Left lung (tissue), 4 donors: ENCODE measurements at regions not wholly inside any gene's neighbourhood (a gene's known extent, or its start where the extent isn't known, plus 50 kb on each side); places are given as distances from the start of the nearest gene placed in this dataset.
A peak's percentile ranks its signal among the peaks of the same experiment; 100 is the strongest.

Experiments
- ATAC-seq: fragments of 200-7000 bp; cut with Tn5 transposase; one replicate; pipeline ENCODE4 v1.9.1; 2020; ENCODE audit warnings: moderate library complexity
- DNase-seq, 4 donors: peaks; one replicate each; pipeline ENCODE4 v3.0.0-alpha.2; 2013 to 2020
- H3K27ac ChIP-seq, 2 donors: fragments of 200-600 bp; sonication (generic) in 1 of 2; one replicate each; pipeline versions ENCODE4 v1.5.0 to v1.8.0; 2020 to 2021
- H3K27me3 ChIP-seq, 2 donors: fragments of 200-600 bp; sonication (generic) in 1 of 2; one replicate each; pipeline versions ENCODE4 v1.5.0 to v1.8.0; 2020 to 2021
- H3K36me3 ChIP-seq, 2 donors: fragments of 200-600 bp; sonication (generic) in 1 of 2; one replicate each; pipeline versions ENCODE4 v1.5.0 to v1.8.0; 2020 to 2021
- H3K4me1 ChIP-seq, 2 donors: fragments of 200-600 bp; one replicate each; pipeline ENCODE4 v1.8.0; 2021
- H3K4me3 ChIP-seq, 2 donors: fragments of 200-600 bp; sonication (generic) in 1 of 2; one replicate each; pipeline versions ENCODE4 v1.5.0 to v1.8.0; 2020 to 2021; ENCODE audit warnings: mild to moderate bottlenecking in 1 of 2
- H3K9me3 ChIP-seq, 2 donors: fragments of 200-600 bp; sonication (generic) in 1 of 2; one replicate each; pipeline versions ENCODE4 v1.5.0 to v1.8.0; 2020 to 2021
- CTCF ChIP-seq, 2 donors: fragments of 200-600 bp; sonication (generic) in 1 of 2; IDR thresholded peaks; one replicate each; pipeline versions ENCODE4 v1.5.0 to v1.8.0; 2021; ENCODE audit warnings: antibody characterized with exemption in 2 of 2
- intact Hi-C, 2 donors: fragments of 100-400 bp; cut with DNase I; formaldehyde crosslinking; loops; one replicate each; pipeline versions ENCODE4 v1.11.2 to v1.14.2; 2022
- donor health status: DM: no; HTN: yes; CAD: no.
- donor health status: DM: no; HTN: no; CAD: no.

- intact Hi-C loops: no loop called here
- ATAC-seq: peak; percentile 31
- H3K27ac ChIP-seq: no peak overlapping the region
- H3K36me3 ChIP-seq: no peaks in the 10 kb centered on the region
- H3K9me3 ChIP-seq: no peaks in the 10 kb centered on the region
- DNase-seq: no peak
- no peaks in the 10 kb centered on the region for H3K4me1 ChIP-seq
- no peaks in the 10 kb centered on the region for H3K27me3 ChIP-seq
- no peak overlapping the region for H3K4me3 ChIP-seq
- no peak for TF ChIP-seq CTCF (IDR thresholded peaks at IDR 0.05)
Measured at GRCh38 chr3:167067787-167068161, 312.3 kb downstream of the ZBBX start.

GRCh38 chr3:167066977-167067786 is 312.9 kb downstream of the ZBBX start:
- H3K36me3 ChIP-seq: no peaks in the 10 kb centered on the region
- no peaks in the 10 kb centered on the region for H3K4me1 ChIP-seq
- no peaks in the 10 kb centered on the region for H3K27me3 ChIP-seq
- intact Hi-C loops: no loop called here
- no peaks in the 10 kb centered on the region for H3K9me3 ChIP-seq
- H3K4me3 ChIP-seq: no peak overlapping the region
- no peak overlapping the region for H3K27ac ChIP-seq
- ATAC-seq: peak; percentile 87
- peak in 2 of 4 donors; percentile 26 to 45 for DNase-seq
- no peak for TF ChIP-seq CTCF (IDR thresholded peaks at IDR 0.05)

- ATAC-seq (no peak), DNase-seq (no peak)
- Histone ChIP-seq H3K4me1 (no peaks in the 10 kb centered on the region), H3K27ac (no peak overlapping the region), H3K36me3 (no peaks in the 10 kb centered on the region), H3K9me3 (peaks cover 0 to 24% of the 10 kb centered on the region in 2 donors), H3K4me3 (no peak overlapping the region), H3K27me3 (no peaks in the 10 kb centered on the region)
- TF ChIP-seq CTCF (IDR thresholded peaks at IDR 0.05): no peak
- intact Hi-C loops: no loop called here
Measured at GRCh38 chr3:167057581-167057980, 322.5 kb downstream of the ZBBX start.

GRCh38 chr3:167054926-167055325 is 325.2 kb downstream of the ZBBX start:
- Histone ChIP-seq H3K9me3 (peaks cover 0 to 24% of the 10 kb centered on the region in 2 donors), H3K27ac (no peak overlapping the region), H3K27me3 (no peaks in the 10 kb centered on the region), H3K4me1 (no peaks in the 10 kb centered on the region), H3K36me3 (no peaks in the 10 kb centered on the region), H3K4me3 (no peak overlapping the region)
- DNase-seq (peak in 1 of 4 donors; percentile 7), ATAC-seq (no peak)
- intact Hi-C loops: no loop called here
- TF ChIP-seq CTCF (IDR thresholded peaks at IDR 0.05): no peak

GRCh38 chr3:167051421-167051820 is 328.7 kb downstream of the ZBBX start:
- Histone ChIP-seq H3K4me3 (no peak overlapping the region), H3K36me3 (no peaks in the 10 kb centered on the region), H3K27me3 (no peaks in the 10 kb centered on the region), H3K27ac (no peak overlapping the region), H3K4me1 (no peaks in the 10 kb centered on the region), H3K9me3 (peaks cover 0 to 4% of the 10 kb centered on the region in 2 donors)
- TF ChIP-seq CTCF (IDR thresholded peaks at IDR 0.05): no peak
- intact Hi-C loops: no loop called here
- ATAC-seq (no peak), DNase-seq (no peak)
